ENCODE measurements at regions not wholly inside any gene's neighbourhood (a gene's known extent, or its start where the extent isn't known, plus 50 kb on each side); places are given as distances from the start of the nearest gene placed in this dataset.

GRCh38 chr2:41605311-41605710 lies 442.5 kb upstream of the PKDCC start:
- no peak for DNase-seq
- TF ChIP-seq CTCF (conservative IDR thresholded peaks at IDR 0.05) = no peak
- no peak for TF ChIP-seq EZH2 (IDR thresholded peaks at IDR 0.05; ENCODE audit: low read depth)
- intact Hi-C loops (cut with micrococcal nuclease; ENCODE audit: unreplicated experiment) = no loop called here
- H3K27me3 ChIP-seq (ENCODE audit: insufficient read depth, low read depth) = no peaks in the 10 kb centered on the region
- no peaks in the 10 kb centered on the region for H3K79me2 ChIP-seq (ENCODE audit: low read depth)
- H3K4me3 ChIP-seq = no peak overlapping the region
- no peaks in the 10 kb centered on the region for H3K36me3 ChIP-seq (ENCODE audit: low read depth)
- no peaks in the 10 kb centered on the region for H3K9me2 ChIP-seq (ENCODE audit: insufficient read depth)
- H3K9me3 ChIP-seq (ENCODE audit: insufficient read depth, low read depth) = 0 out of 2 replicates have a peak, but pooled peaks cover 5% of the 10 kb centered on the region
- H2AFZ ChIP-seq = no peak overlapping the region
- ChIA-PET CTCF (no interaction called here), POLR2A (ENCODE audit: unreplicated experiment) (no interaction called here)
- no peaks in the 10 kb centered on the region for H4K20me1 ChIP-seq (ENCODE audit: insufficient read depth)
- H3K4me2 ChIP-seq = no peak overlapping the region
- H3K27ac ChIP-seq = no peak overlapping the region
- H3F3A ChIP-seq (ENCODE audit: insufficient read depth, low read depth) = no peaks in the 10 kb centered on the region
- no TSS peak for BruUV-seq (replicated peaks)
- H3K4me1 ChIP-seq (replicated peaks; ENCODE audit: insufficient read depth) = no peaks in the 10 kb centered on the region

GRCh38 chr2:41605914-41606313 lies 441.9 kb upstream of the PKDCC start:
- Histone ChIP-seq H3K4me1 (replicated peaks; ENCODE audit: insufficient read depth) (no peaks in the 10 kb centered on the region), H3F3A (ENCODE audit: insufficient read depth, low read depth) (no peaks in the 10 kb centered on the region), H2AFZ (no peak overlapping the region; the same call in 1 of the 2 replicates), H3K9me2 (ENCODE audit: insufficient read depth) (no peaks in the 10 kb centered on the region), H3K27ac (no peak overlapping the region), H3K4me2 (no peak overlapping the region), H3K9me3 (ENCODE audit: insufficient read depth, low read depth) (0 out of 2 replicates have a peak, but pooled peaks cover 5% of the 10 kb centered on the region), H3K27me3 (ENCODE audit: insufficient read depth, low read depth) (no peaks in the 10 kb centered on the region), H3K36me3 (ENCODE audit: low read depth) (no peaks in the 10 kb centered on the region), H3K79me2 (ENCODE audit: low read depth) (no peaks in the 10 kb centered on the region), H3K4me3 (no peak overlapping the region), H4K20me1 (ENCODE audit: insufficient read depth) (no peaks in the 10 kb centered on the region)
- ChIA-PET CTCF (no interaction called here), POLR2A (ENCODE audit: unreplicated experiment) (no interaction called here)
- intact Hi-C loops (cut with micrococcal nuclease; ENCODE audit: unreplicated experiment) = no loop called here
- no TSS peak for BruUV-seq (replicated peaks)
- TF ChIP-seq EZH2 (IDR thresholded peaks at IDR 0.05; ENCODE audit: low read depth) (no peak), CTCF (conservative IDR thresholded peaks at IDR 0.05) (no peak)
- DNase-seq = no peak

GRCh38 chr2:41610501-41611190 lies 437.2 kb upstream of the PKDCC start:
- TF ChIP-seq EZH2 (IDR thresholded peaks at IDR 0.05; ENCODE audit: low read depth) (no peak), CTCF (conservative IDR thresholded peaks at IDR 0.05) (no peak)
- ChIA-PET POLR2A (ENCODE audit: unreplicated experiment) (no interaction called here), CTCF (no interaction called here)
- DNase-seq = no peak
- intact Hi-C loops (cut with micrococcal nuclease; ENCODE audit: unreplicated experiment) = no loop called here
- H3K9me3 ChIP-seq (ENCODE audit: insufficient read depth, low read depth) = 0 out of 2 replicates have a peak, but pooled peaks cover 5% of the 10 kb centered on the region
- no peaks in the 10 kb centered on the region for H3K36me3 ChIP-seq (ENCODE audit: low read depth)
- H3K27me3 ChIP-seq (ENCODE audit: insufficient read depth, low read depth) = no peaks in the 10 kb centered on the region
- H4K20me1 ChIP-seq (ENCODE audit: insufficient read depth) = no peaks in the 10 kb centered on the region
- no peak overlapping the region for H2AFZ ChIP-seq
- H3K27ac ChIP-seq = no peak overlapping the region
- no peak overlapping the region for H3K4me3 ChIP-seq
- H3K79me2 ChIP-seq (ENCODE audit: low read depth) = no peaks in the 10 kb centered on the region
- no peaks in the 10 kb centered on the region for H3F3A ChIP-seq (ENCODE audit: insufficient read depth, low read depth)
- no peaks in the 10 kb centered on the region for H3K9me2 ChIP-seq (ENCODE audit: insufficient read depth)
- H3K4me1 ChIP-seq (replicated peaks; ENCODE audit: insufficient read depth) = no peaks in the 10 kb centered on the region
- no peak overlapping the region for H3K4me2 ChIP-seq
- no TSS peak for BruUV-seq (replicated peaks)

Measured in PC-9 (cell line).